ENCODE measurements at regions not wholly inside any gene's neighbourhood (a gene's known extent, or its start where the extent isn't known, plus 50 kb on each side); places are given as distances from the start of the nearest gene placed in this dataset.
A peak's percentile ranks its signal among the peaks of the same experiment; 100 is the strongest.
"Not testable (repeated sequence)": the region's sequence is repeated elsewhere in the genome, so short reads cannot be mapped to it uniquely, and the experiment has no call there.

DNA sequence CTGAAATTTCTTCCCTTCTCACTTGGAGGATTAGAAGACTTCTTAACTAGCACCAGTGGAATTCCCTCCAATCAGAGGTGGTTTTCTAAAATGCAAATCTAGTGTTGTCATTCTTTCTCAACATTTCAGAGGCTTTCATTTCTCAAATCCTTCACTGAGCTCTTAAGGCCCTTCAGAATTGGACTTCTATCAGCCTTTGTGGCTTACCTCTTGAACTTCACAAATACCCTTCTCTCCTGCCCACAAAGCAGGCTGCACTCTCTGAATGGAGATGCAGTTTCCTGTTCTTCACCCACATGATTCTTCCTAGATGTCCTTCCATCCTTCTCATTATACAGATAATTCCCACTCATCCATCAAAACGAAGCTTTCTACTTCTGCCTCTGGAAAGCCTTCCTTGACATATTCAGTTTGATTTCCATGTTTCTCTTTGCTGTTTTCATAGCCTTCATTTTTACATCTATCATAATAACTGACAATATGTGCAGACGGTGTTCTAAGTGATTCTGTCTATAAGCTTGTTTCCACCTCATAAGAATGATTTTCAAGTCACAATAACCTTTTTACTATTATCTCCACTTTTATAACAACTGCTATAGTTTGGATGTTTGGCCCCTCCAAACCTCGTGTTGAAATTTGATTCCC is 123.1 kb upstream of the GPR12 start:
- DNase-seq, result no peak

DNA sequence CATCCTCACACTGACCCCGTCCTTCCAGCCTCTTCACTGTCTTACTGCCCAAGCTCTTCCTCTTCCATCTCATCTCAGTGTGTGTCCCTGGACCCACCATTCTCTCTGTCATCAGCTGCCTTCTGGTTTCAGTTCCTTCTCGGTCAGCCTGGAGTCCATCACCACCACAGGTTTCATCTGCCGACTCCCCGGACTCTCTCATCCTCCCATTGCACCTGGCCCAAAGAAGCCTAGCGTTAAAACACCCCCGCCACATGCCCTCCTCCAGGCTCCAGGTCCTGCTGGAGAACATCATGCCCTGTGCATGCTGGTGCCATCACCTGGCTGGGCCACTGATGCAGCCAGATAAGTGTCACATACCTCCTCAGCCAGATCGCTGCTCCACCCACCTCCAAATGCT is 122.1 kb upstream of the GPR12 start:
- DNase-seq, result no peak

- no peak for DNase-seq
These were observed 120.6 kb upstream of the GPR12 start for GRCh38 chr13:26881154-26881553.

DNA sequence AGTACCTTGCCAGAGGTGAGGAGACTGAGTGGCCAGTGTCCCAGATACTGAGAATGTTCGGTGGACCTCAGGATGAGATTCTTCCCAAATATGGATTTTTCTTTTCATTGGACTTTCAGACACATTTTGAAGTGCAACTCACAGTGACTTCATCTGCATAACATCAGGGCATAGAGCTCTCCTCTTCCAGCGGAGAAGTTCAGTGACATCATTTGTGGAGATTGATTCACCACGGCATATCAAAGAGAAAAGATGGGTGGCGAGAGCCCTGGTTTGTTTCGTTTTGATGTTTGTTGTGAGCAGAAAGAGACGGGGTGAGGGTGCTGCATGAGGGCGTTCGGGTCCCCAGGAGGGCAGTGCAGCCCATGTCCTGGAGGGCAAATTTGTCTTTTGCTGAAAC is 120.1 kb upstream of the GPR12 start:
- no peak for DNase-seq

DNA sequence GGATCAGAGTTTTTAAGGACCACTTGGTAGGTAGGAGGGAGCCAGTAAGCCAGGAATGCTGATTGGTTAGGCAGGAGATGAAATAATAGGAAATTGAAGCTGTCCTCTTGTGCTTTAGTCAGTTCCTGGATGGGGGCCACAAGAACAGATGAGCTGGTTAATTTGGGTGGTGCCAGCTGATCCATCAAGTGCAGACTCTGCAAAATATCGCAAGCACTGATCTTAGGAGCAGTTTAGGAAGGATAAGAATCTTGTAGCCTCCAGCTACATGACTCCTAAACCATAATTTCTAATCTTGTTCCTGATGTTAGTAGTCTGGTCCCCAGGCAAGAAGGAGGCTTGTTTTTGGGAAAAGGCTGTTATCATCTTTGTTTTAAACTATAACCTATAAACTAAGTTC is 117.9 kb upstream of the GPR12 start:
- DNase-seq, result no peak

GRCh38 chr13:26873386-26873698 is 112.8 kb upstream of the GPR12 start:
- no peak for DNase-seq

GRCh38 chr13:26872525-26873385 is 112.2 kb upstream of the GPR12 start:
- DNase-seq, result peak in 1 of 2 experiments; percentile 18

DNA sequence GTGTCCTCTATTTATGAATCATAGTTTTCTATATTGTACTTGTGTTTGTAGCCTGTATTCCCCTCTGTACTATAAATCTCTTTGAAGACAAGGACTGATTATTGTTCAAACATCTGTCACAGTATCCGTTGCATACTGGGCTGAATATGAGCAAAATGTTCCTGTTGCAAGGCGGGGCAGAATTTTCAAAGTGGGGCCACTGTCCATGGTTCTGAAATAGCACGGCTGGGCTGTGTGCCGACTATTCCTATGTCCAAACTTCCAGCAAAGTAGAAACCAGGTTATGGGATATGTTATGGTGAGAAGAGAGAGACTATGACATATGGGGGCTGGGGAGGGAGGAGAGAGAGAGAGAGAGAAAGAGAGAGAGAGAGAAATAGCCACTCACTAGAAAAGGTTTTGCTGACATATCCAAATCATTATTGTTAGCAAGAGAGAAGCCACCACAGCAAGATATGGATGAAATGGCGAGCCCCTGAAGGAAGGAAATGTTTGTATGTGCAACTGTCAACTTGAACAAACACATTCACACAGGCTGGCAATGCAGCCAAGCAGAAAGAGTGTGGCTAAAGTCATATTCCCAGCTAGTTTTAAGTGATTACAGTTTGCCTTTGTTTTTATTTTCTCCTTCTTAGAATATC is 107.0 kb upstream of the GPR12 start:
- no peak for DNase-seq

GRCh38 chr13:26864576-26864975 is 104.0 kb upstream of the GPR12 start:
- DNase-seq, result no peak

- no peak for DNase-seq
These were observed 101.4 kb upstream of the GPR12 start for GRCh38 chr13:26861941-26862340.

DNA sequence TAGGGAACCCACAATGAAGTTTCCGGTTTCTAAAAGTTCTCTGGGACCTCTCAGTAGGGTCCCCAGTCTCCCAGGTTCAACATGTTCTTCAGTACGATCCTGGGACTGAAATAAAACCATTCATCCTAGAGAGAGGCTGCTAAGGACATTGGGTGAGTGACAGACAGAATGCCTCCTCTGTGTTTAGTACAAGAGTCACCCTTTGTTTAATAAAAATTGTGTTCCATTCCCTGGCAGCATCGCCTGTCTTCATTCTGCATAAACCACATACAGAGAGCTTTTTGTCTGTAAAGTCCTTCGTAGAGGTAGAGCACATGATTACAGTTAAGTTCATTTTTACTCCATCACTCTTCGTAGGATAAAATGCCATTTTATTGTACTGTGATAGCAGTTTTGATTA is 95.3 kb upstream of the GPR12 start:
- DNase-seq, result no peak

- no peak for DNase-seq
These were observed 94.5 kb upstream of the GPR12 start for GRCh38 chr13:26855071-26855470.

GRCh38 chr13:26853323-26853722 is 92.7 kb upstream of the GPR12 start:
- no peak for DNase-seq

- no peak for DNase-seq
These were observed 86.7 kb upstream of the GPR12 start for GRCh38 chr13:26847281-26847680.

- not testable (repeated sequence) for DNase-seq
These were observed 84.5 kb upstream of the GPR12 start for GRCh38 chr13:26845063-26845462.

DNA sequence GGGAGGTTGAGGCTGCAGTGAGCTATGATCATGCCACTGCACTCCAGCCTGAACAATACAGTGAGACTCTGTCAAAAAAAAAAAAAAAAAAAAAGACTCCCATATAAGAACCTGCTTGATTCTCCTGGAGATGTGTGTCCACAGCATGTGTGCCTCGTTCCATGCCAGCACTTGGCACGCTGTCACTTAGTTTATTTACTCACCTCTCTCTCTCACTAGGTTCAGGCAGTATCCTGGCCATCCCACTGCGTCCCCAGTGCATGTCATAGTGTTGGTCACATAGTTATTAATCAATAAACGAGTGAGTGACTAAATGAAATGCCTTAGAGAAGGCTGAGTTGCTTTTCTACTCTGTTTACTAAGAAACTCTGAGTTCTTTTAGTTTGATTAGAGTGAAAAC is 79.1 kb upstream of the GPR12 start:
- DNase-seq, result no peak

DNA sequence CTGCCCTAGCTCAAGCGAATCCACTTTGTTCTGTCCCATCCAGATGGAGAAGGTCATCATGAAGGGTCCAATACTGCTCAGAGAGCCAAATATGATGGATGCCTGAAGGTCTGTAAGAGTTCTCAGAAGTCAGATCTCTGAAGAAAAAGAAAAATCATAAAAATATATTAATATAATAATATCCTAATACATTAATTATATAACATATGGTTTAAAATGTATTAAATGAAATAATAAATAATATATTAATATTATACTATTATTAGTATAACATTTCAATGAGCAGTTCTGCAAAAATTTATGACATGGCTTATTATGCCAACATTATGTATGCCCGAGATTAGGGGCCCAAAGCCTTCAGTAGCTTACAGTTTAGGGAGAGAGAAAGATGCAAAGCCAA is 78.2 kb upstream of the GPR12 start:
- no peak for DNase-seq

GRCh38 chr13:26837997-26838396 is 77.4 kb upstream of the GPR12 start:
- no peak for DNase-seq

DNA sequence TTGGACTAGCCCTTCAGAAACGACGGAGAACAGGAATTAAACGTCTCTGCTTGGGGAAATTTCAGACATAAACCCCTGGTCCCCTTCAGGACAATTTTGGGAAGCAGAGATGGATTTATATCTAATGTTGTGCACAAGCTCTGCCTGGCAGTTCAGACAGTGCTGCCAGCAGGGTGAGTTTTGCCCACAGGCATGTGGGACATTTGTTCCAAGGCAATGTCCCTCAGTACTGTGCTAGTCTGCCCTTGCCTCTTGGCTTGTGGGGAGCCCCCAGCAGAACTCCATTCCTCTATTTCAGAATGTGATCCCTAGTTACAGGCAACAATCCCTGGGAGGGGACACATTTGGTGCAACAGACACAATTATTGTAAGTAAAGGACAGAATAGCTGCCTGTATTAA is 76.5 kb upstream of the GPR12 start:
- DNase-seq, result no peak

DNA sequence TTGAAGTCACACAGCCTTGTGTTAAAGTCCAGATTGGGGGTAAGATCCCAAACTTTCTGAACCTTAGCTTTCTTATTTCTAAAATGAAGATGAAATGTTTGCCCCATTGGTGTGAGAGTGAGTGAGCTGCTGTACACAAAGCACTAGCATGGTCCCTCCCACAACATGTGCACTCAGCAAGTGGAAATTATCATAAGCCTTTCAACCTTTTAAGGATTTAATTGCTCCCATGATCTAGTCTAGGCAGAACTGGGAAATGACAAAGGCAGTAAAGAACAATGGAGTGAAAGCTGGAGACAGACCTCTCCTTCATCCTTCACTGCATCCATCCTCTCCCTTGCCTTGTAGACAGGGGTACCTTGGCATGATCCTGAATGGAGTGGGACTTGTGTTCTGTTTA is 76.0 kb upstream of the GPR12 start:
- DNase-seq, result no peak

- DNase-seq, result no peak
These were observed 74.1 kb upstream of the GPR12 start for GRCh38 chr13:26834646-26835045.

GRCh38 chr13:26831336-26831908 is 70.8 kb upstream of the GPR12 start:
- DNase-seq, result no peak

GRCh38 chr13:26829716-26830115 is 69.1 kb upstream of the GPR12 start:
- DNase-seq, result no peak

DNA sequence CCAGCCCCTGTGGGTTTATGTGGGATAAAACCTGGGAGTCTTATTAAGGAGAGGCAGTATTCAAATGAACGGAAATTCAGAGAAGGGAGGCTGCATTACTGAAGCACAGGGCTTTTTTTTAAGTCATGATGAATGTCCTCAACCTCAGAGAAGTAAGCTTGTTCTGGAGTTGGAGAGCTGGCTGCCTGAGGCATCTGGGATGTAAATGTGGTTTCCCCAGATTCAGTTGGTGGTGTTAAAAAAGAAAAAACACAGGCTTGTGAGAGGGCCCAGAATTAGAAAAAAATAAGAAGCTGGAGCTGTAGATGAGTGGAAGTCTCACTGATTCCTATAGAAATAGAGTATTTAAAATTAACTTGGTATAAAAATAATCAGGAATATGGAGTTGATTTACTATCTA is 64.0 kb upstream of the GPR12 start:
- DNase-seq, result no peak

All from SW 1271 (cell line).